ENCODE measurements at regions not wholly inside any gene's neighbourhood (a gene's known extent, or its start where the extent isn't known, plus 50 kb on each side); places are given as distances from the start of the nearest gene placed in this dataset.

DNA sequence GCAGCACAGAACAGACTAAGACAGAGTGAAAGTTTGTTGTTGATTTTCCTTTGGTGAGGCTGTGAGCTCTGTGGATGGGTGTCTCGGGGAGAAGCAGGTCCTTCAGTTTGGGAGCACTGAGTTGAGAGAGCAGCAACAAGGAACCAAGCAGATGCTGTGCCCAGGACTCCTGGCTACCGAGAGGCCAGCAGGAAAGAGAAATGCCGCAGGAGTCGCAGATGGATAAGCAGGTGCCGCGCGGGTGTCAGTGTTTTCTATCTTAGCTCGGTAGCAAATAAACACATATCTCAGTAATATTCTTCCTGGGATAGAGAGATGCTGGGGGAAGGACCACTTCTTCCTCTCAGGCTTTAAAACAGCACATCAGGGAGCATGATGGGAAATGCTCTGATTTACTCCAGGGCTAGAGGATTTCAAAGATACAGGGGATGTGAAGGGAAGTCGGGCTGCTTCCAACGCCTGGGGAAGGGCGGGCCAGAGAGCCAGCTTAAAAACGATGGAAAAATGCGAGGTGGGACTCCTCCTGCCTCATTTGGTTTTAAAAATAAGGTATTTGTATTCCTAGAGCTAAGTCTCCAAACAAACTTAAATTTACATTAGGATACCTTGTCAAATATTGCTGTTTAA, 470.7 kb upstream of the B3GAT1 start:
- TF ChIP-seq, protein P1, sequence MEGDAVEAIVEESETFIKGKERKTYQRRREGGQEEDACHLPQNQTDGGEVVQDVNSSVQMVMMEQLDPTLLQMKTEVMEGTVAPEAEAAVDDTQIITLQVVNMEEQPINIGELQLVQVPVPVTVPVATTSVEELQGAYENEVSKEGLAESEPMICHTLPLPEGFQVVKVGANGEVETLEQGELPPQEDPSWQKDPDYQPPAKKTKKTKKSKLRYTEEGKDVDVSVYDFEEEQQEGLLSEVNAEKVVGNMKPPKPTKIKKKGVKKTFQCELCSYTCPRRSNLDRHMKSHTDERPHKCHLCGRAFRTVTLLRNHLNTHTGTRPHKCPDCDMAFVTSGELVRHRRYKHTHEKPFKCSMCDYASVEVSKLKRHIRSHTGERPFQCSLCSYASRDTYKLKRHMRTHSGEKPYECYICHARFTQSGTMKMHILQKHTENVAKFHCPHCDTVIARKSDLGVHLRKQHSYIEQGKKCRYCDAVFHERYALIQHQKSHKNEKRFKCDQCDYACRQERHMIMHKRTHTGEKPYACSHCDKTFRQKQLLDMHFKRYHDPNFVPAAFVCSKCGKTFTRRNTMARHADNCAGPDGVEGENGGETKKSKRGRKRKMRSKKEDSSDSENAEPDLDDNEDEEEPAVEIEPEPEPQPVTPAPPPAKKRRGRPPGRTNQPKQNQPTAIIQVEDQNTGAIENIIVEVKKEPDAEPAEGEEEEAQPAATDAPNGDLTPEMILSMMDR (IDR thresholded peaks at IDR 0.05): no peak
- TF ChIP-seq EP300 (IDR thresholded peaks at IDR 0.05): no peak

Measured in esophagus muscularis mucosa (tissue), 3 donors.